Activated CD4-positive, CD25-positive, alpha-beta regulatory T cell treated with anti-CD3 and anti-CD28 coated beads, Interleukin-2, amount 50 U/mL, for 24 hours (primary cell): ENCODE measurements at regions not wholly inside any gene's neighbourhood (a gene's known extent, or its start where the extent isn't known, plus 50 kb on each side); places are given as distances from the start of the nearest gene placed in this dataset.
"Not testable (repeated sequence)": the region's sequence is repeated elsewhere in the genome, so short reads cannot be mapped to it uniquely, and the experiment has no call there.

Experiments used
- ATAC-seq, 2 donors: fragments of 150-1000 bp; cut with Tn5 transposase; one replicate each; pipeline ENCODE4 v1.10.0; 2021; ENCODE audit warnings: mild to moderate bottlenecking in 1 of 2, moderate library complexity in 1 of 2

DNA sequence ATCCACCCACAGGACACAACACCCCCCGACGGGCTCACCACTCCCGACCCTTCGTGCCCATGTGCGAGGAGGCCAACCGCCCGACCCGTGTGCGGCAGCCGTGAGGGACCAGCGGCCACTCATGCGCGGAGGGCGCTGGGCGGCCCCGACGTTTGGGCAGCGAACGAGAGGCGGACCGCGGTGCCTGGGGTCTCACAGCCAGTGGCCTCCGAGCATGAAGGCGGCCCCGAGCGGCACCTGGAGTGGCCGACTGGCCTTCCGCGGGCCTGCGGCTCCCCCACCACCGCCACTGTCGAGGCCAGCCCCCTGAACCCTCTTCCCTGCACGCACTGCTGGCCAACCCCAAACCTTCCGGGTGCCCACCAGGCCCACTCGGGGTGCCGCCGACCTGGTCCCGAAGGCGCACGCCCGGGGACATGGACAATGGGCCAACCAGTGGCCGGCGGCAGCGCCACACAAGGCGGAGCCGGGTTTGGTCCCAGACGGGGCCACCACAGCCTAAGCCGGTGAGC is 4274.9 kb upstream of the OR11H1 start:
- no peak for ATAC-seq

DNA sequence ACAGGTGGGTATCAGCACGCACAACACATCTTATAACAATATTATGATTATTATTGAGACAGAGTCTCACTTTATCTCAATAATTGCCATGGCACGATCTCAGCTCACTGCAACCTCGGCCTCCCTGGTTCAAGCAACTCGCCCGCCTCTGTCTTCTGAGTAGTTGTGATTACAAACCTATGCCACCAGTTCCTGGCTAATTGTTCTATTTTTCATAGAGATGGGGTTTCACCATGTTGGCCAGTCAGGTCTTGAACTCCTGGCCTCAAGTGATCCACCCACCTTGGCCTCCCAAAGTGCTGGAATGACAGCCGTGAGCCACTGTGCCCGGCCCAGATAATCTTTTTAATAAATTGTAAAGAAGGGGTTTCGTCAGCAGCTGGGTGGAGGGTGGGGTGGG is 4257.0 kb upstream of the OR11H1 start:
- ATAC-seq, result not testable (repeated sequence)

GRCh38 chr22:11285116-11285838 is 4242.7 kb upstream of the OR11H1 start:
- not testable (repeated sequence) for ATAC-seq

DNA sequence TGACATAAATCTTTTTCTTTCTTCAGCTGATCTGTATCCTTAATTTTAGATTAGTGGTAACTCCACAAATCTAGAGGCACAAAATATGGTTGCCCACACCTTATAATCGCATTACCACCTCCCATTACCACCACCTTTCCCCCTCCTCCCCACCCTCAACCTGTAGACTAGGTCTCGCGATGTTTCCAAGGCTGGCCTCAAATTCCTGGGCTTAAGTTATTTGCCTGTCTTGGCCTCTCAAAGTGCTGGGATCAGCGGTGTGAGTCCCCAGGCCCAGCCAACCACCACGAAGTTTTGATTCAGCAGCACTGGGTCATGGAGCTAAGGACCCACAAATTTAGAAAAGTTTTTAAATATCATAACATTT is 4242.2 kb upstream of the OR11H1 start:
- not testable (repeated sequence) for ATAC-seq

DNA sequence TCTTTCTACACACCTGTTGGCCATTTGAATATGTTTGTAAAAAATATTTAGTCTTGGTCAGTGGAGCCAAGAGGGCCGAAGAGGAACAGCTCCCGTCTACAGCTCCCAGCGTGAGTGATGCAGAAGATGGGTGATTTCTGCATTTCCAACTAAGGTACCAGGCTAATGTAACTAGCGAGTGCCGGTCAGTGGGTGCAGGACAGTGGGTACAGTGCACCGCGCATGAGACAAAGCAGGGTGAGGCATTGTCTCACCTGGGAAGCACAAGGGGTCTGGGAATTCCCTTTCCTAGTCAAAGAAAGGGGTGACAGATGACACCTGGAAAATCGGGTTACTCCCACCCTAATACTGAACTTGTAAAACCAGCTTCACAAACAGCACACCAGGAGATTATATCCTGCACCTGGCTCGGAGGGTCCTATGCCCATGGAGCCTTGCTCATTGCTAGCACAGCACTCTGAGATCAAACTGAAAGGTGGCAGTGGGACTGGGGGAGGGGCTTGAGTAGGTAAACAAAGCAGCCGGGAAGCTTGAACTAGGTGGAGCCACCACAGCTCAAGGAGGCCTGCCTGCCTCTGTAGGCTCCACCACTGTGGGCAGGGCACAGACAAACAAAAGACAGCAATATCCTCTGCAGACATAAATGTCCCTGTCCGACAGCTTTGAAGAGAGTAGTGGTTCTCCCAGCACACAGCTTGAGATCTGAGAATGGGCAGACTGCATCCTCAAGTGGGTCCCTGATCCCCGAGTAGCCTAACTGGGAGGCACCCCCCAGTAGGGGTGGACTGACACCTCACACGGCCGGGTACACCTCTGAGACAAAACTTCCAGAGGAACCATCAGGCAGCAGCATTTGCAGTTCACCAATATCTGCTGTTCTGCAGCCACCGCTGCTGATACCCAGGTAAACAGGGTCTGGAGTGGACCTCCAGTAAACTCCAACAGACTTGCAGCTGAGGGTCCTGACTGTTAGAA is 4239.5 kb upstream of the OR11H1 start:
- ATAC-seq, result not testable (repeated sequence)

- not testable (repeated sequence) for ATAC-seq
These were observed 4229.7 kb upstream of the OR11H1 start for GRCh38 chr22:11298126-11298893.

- ATAC-seq, result not testable (repeated sequence)
These were observed 4225.6 kb upstream of the OR11H1 start for GRCh38 chr22:11302427-11302826.

GRCh38 chr22:11302904-11303303 is 4225.1 kb upstream of the OR11H1 start:
- ATAC-seq, result not testable (repeated sequence)

DNA sequence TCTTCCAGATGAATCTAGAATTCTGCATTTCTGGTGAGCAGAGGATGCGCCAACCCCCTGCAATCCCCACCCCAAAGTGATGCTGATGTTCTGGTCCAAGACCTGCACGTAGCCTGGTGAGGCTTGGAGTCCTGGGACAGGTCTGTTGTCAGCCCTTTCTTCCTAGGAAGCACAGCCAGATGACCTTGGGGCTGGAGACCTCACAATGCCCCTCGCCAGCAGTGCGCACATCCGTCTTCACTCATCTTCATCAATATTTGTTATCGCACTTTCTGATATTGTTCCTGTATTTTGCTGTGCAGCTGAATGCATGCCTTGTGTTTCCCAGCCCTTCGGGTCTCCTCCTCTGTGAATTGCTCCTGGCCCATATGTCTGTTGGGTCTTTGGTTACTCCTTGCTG is 4222.8 kb upstream of the OR11H1 start:
- ATAC-seq, result not testable (repeated sequence)

DNA sequence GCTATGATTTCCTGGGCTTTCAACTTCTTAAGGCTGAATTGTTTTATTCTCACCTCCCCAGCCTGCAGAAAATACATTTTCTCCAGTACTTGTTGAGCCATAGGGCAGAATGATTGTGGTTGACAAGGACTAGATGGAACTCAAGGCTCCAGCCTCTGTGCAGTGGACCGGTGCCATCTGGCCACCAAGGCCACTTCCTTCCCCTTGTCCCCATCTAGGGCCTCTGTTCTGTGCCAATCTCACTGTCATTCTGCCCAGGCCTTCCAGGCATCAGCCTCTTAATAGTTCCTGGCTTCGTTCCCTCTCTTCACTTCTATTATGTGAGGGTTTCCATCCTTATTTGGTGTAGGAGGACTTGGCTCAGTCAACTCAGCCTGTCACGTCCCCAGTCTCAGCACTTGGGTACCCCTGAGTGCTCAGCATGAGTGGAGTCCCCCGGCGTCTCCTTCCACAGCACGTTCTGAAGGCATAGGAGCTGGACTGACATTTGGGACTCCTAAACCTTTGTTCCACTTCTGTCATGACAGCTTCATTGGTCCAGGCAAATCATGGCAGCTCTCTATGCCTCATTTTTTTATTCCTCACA is 4221.0 kb upstream of the OR11H1 start:
- not testable (repeated sequence) for ATAC-seq

DNA sequence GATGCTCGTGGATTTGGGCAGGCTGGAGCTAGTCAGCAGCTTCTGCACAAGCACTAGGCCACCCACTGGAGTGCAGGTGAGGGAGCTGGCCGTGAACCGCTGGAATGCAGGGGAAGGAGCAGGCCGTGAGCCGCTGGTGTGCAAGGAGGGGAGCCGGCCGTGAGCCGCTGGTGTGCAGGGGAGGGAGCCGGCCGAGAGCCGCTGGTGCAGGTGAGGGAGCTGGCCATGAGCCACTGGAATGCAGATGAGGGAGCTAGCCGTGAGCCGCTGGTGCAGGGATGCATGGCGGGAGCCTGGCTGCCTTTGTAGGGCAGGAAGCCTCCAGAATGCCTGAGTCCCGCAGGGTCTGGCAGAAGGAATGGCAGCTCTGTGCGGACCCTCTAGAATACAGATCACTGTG is 4220.0 kb upstream of the OR11H1 start:
- no peak for ATAC-seq

DNA sequence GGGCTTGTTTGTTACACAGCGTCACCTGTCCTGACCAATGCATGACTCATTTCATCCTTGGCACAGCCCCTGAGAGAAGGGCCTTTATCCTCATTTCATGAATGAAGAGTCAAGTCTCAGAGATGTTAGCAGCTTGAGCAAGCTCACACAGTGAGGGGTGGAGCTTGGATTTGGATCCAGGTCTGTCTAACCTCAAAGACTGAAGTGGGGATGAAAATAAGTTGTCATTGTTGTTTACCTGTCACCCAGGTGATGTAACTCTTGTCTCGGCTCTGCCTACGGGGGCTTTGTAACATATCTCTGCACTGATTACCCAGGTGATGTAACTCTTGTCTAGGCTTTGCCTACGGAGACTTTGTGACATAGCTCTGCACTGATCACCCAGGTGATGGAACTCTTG is 4218.2 kb upstream of the OR11H1 start:
- ATAC-seq, result not testable (repeated sequence)

DNA sequence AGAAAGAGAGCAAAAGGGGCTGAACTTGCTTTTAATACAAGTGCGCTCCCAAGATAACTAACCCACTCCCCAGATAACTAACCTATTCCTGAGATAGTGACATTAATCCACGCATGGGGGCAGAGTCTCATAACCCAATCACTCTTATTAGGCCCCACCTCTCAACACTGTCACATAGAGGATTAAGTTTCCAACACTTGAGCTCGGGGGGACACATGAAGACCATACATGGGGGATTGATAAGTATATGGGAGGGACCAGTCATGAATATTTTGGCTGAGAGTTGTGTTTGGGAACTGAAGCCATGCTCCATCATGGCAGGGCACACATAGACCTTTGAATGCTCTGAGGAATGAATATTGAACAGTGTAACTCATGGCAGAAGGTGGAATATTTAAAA is 4217.3 kb upstream of the OR11H1 start:
- ATAC-seq, result not testable (repeated sequence)

- ATAC-seq, result not testable (repeated sequence)
These were observed 4215.4 kb upstream of the OR11H1 start for GRCh38 chr22:11312640-11313039.

GRCh38 chr22:11313040-11313759 is 4214.8 kb upstream of the OR11H1 start:
- ATAC-seq, result not testable (repeated sequence)

- ATAC-seq, result not testable (repeated sequence)
These were observed 4209.4 kb upstream of the OR11H1 start for GRCh38 chr22:11318633-11319032.

GRCh38 chr22:11324439-11325037 is 4203.5 kb upstream of the OR11H1 start:
- not testable (repeated sequence) for ATAC-seq

GRCh38 chr22:11325767-11326166 is 4202.2 kb upstream of the OR11H1 start:
- no peak for ATAC-seq

DNA sequence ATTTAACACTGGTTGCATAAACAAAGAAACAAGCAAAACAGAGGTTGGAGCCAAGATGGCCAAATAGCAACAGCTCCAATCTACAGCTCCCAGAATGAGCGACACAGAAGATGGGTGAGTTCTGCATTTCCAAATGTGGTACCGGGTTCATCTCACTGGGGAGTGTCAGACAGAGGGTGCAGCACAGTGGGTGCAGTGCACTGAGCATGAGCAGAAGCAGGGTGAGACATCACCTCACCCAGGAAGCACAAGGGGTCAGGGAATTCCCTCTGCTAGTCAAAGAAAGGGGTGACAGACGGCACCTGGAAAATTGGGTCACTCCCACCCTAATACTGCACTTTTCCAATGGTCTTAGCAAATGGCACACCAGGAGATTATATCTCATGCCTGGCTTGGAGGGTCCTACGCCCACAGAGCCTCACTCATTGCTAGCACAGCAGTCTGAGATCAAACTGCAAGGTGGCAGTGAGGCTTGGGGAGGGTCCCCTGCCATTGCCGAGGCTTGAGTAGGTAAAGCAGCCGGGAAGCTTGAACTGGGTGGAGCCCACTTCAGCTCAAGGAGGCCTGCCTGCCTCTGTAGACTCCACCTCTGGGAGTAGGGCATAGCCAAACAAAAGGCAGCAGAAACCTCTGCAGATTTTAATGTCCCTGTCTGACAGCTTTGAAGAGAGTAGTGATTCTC is 4186.5 kb upstream of the OR11H1 start:
- ATAC-seq, result not testable (repeated sequence)

GRCh38 chr22:11351181-11351580 is 4176.8 kb upstream of the OR11H1 start:
- ATAC-seq, result not testable (repeated sequence)
